HuH-7.5 (cell line): ENCODE measurements at regions not wholly inside any gene's neighbourhood (a gene's known extent, or its start where the extent isn't known, plus 50 kb on each side); places are given as distances from the start of the nearest gene placed in this dataset.
"Not testable (repeated sequence)": the region's sequence is repeated elsewhere in the genome, so short reads cannot be mapped to it uniquely, and the experiment has no call there.

Experiments used
- DNase-seq: peaks from one replicate; pipeline ENCODE4 v3.0.0; 2011; ENCODE audit warnings: low spot score

DNA sequence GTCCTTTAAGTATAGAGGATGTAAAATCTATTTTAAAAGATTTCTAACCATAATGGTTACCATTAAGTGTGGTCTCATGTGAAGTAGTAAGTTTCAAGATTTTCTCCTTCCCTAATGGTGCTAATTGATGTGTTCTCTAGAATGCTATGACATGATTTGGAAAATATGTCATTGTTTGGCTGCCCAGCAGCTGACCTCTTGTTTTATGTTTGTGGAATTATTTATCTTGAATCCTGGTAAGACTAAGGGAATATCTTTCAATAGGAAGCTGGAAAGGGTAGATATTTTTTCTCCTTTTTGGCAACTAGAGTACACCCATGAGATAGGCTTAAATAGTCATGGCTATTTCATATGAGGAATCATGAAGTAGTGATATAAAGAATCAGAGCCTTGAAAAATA lies 139.8 kb upstream of the CHODL start:
- no peak for DNase-seq

GRCh38 chr21:18096413-18096812 lies 148.2 kb upstream of the CHODL start:
- DNase-seq = not testable (repeated sequence)

GRCh38 chr21:18089786-18090185 lies 154.8 kb upstream of the CHODL start:
- no peak for DNase-seq

- DNase-seq = no peak
Measured at GRCh38 chr21:18070392-18070791, 174.2 kb upstream of the CHODL start.

DNA sequence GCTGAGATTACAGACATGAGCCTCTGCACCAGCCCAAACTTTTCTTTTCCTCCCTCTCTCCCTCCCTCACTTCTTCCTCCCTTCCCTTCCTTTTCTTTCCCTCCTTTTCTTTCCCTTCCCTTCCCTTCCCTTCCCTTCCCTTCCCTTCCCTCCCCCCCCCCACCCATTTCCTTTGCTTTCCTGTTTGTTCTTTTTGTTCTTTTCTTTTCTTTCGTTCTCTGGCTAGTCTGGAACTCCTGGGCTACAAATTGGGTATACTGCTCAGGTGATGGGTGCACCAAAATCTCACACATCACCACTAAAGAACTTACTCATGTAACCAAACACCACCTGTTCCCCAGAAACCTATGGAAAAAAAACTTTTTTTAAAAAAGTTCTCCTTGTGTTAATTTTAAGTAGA lies 174.8 kb upstream of the CHODL start:
- DNase-seq = no peak

DNA sequence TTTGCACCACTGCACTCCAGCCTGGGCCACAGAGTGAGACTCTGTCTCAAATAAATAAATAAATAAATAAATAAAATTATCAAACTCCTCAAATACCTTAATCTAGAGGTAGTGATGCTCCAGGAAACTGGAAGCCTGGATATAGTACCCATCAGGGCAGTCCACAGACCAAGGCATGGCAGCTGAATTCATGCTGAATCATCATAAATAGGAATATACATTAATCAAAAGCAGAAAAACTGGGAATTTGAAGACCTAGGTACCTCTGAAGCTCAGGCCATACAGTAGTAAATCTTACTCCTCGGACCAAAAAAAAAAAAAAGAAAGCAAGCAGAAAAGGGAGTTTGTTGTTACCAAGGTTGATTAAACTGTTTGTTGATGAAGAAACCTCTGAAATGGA lies 184.2 kb upstream of the CHODL start:
- no peak for DNase-seq

DNA sequence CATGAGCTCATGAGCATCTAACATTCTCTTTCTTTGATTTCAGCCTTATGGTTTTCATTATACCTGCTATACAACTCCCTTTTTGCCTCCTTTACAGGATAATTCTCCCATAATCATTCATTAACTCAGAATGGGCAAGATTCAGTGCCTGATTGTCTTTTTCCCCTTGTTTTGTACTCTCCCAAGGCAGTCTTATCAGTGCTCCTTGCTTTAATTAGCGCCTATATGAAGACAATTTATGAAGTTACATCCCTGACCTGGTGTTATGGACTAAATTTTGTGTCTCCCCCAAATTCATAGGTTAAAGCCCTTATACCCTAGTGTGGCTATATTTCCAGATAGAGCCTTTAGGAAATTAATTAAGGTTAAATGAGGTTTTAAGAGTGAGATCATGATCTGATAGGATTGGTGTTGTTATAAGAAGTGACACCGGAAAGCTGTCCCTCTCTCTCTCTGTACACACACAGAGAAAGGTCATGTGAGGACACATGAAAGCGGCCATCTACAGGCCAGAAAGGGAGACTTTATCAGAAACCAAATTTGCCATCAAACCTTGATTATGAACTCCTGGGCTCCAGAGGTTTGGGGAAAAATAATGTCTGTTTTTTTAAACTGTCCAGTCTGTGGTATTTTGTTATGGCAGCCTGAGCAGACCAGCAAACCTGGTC lies 185.8 kb upstream of the CHODL start:
- DNase-seq = no peak

- no peak for DNase-seq
Measured at GRCh38 chr21:18053151-18053550, 191.5 kb upstream of the CHODL start.

DNA sequence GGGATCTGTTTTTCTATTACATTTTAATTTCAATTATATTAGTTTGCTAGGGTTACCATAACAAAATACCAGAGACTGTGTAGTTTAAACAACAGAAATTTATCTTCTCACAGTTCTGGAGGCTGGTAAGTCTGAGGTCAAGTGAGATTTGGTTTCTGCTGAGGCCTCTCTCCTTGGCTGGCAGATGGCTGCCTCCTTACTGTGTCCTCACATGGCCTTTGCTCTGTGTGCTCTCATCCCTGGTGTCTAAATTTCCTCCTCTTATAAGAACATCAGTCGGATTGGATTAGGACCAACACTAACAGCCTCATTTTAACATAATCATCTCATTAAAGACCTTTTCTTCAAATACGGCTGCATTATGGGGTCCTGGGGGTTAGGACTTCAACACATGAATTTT lies 195.2 kb upstream of the CHODL start:
- no peak for DNase-seq

GRCh38 chr21:18041012-18041411 lies 203.6 kb upstream of the CHODL start:
- DNase-seq = no peak

GRCh38 chr21:18030248-18030647 lies 211.1 kb upstream of the C21orf91 start:
- no peak for DNase-seq

DNA sequence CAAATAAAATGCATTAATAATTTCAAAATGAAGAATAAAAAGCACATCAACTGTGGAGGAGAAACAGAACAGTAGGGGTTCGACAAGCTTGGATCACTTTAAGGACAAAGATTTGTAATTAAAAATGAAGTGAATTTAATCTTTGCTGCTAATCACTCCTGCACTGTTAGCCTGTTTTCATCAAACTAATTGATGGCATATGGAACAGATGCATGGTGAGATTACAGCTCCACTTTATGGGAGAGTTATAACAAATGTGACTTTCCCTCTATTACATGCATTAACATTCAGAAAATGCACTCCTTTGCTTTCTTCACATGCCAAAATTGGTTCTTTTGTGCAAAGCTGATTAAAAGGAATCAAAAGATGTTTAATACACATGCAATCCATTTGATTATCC lies 207.2 kb upstream of the C21orf91 start:
- DNase-seq = no peak

- no peak for DNase-seq
Measured at GRCh38 chr21:18023711-18024110, 204.6 kb upstream of the C21orf91 start.

GRCh38 chr21:18023157-18023556 lies 204.0 kb upstream of the C21orf91 start:
- no peak for DNase-seq

DNA sequence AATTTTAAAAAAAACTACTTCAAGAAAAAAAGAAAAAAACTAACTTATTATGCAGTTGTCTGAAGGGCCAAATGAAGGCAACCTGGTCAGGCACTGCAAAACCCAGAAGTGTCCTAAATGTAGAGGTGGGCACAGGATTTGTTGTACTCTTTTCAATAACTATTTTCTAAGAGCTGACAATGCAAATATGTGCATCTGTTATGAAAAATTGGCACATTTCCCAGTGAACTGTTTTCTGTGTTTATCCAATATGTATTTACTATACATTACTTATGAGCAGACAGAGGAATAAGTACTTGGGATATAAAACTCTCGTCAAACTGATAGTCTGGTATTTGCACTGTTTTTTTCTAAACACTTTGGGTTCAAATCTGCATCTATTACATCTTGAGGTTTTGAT lies 188.0 kb upstream of the C21orf91 start:
- no peak for DNase-seq

DNA sequence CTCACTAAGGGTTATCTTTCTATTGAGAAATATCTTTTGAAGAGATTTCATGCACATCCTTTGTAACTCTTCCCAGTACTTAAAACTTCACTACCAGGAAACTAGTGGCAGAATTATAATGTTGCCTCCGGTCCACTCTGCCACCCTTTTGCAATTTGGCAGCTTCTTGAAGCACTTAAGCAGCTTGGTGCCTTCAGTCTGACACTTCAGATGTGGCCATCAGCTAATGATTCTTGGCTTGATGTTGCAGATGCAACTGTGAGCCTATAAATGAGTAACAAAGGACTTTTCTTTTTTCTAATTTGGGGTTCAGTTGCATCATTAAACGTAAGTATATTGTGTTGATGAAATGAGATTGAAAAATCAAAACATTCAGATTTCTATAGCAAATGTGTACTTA lies 187.5 kb upstream of the C21orf91 start:
- no peak for DNase-seq

GRCh38 chr21:18002393-18002792 lies 183.2 kb upstream of the C21orf91 start:
- no peak for DNase-seq

- no peak for DNase-seq
Measured at GRCh38 chr21:18000981-18001686, 182.0 kb upstream of the C21orf91 start.

DNA sequence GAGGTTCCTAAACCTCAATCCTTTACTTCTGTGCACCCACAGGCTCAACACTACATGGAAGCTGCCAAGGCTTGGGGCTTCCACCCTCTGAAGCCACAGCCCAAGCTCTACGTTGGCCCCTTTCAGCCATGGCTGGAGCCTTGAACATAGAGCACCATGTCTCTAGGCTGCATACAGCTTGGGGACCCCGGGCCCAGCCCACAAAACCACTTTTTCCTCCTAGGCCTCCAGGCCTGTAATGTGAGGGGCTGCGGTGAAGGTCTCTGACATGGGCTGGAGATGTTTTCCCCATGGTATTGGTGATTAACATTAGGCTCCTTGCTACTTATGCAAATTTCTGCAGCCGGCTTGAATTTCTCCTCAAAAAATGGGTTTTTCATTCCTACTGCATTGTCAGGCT lies 179.4 kb upstream of the C21orf91 start:
- not testable (repeated sequence) for DNase-seq

- no peak for DNase-seq
Measured at GRCh38 chr21:17989780-17990179, 170.6 kb upstream of the C21orf91 start.

DNA sequence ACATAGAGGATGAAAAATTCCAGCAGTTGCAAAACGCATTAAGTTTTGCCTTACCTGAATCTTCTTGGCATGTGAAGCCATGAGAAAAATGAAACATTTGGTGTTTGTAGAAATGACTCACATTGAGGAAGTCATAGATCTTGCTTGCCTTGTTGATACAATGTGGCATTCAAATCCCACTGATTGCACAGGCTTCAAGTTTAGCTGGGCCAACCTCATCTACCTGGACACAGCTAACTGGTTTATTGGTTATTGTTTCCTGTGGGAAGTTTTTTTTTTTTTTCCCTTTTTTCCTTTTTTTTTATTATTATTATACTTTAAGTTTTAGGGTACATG lies 168.9 kb upstream of the C21orf91 start:
- DNase-seq = no peak

GRCh38 chr21:17987382-17988101 lies 168.4 kb upstream of the C21orf91 start:
- no peak for DNase-seq

DNA sequence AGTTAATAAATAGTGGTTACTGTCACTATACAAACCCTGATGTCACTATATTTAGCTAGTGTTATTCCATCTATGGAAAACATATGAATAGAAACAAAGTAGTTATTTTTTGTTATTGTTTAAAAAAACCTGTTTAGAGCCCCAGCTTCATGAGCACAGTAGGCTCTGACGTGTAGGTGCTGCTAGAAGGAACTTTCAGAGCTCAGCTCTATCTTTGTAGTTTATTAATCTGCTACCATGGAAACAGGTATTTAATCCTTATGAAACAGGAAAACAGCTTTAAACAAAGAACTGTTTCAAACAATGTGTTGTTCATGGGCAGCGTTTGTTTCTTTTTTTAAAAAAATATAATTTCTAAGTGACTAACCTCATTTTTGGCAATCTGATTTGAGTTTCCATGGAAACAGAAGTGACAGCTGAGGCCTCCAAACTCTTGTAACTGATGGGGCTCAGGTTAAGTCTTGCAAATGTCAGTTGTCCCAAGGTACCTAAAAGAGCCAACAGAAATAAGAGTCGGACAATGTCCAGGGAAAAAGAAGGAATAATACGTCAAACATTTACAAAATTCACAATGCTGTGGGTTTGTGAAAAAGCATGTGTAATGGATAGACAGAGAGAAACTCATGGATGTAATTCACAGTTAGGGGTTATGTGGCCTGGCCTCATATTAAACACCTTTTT lies 162.0 kb upstream of the C21orf91 start:
- DNase-seq = no peak
